ENCODE measurements at regions not wholly inside any gene's neighbourhood (a gene's known extent, or its start where the extent isn't known, plus 50 kb on each side); places are given as distances from the start of the nearest gene placed in this dataset.
"Not testable (repeated sequence)": the region's sequence is repeated elsewhere in the genome, so short reads cannot be mapped to it uniquely, and the experiment has no call there.

- TF ChIP-seq POLR2A (IDR thresholded peaks at IDR 0.05) (no peak), EP300 (IDR thresholded peaks at IDR 0.05) (no peak), POLR2AphosphoS5 (IDR thresholded peaks at IDR 0.05) (no peak)
- TF ChIP-seq, protein P1, sequence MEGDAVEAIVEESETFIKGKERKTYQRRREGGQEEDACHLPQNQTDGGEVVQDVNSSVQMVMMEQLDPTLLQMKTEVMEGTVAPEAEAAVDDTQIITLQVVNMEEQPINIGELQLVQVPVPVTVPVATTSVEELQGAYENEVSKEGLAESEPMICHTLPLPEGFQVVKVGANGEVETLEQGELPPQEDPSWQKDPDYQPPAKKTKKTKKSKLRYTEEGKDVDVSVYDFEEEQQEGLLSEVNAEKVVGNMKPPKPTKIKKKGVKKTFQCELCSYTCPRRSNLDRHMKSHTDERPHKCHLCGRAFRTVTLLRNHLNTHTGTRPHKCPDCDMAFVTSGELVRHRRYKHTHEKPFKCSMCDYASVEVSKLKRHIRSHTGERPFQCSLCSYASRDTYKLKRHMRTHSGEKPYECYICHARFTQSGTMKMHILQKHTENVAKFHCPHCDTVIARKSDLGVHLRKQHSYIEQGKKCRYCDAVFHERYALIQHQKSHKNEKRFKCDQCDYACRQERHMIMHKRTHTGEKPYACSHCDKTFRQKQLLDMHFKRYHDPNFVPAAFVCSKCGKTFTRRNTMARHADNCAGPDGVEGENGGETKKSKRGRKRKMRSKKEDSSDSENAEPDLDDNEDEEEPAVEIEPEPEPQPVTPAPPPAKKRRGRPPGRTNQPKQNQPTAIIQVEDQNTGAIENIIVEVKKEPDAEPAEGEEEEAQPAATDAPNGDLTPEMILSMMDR (IDR thresholded peaks at IDR 0.05), result no peak
- Histone ChIP-seq H3K9me3 (no peaks in the 10 kb centered on the region), H3K4me1 (peaks cover 0 to 9% (median 0%) of the 10 kb centered on the region in 4 donors), H3K27ac (no peak overlapping the region), H3K27me3 (no peaks in the 10 kb centered on the region), H3K4me3 (no peak overlapping the region), H3K36me3 (no peaks in the 10 kb centered on the region)
- 91 to 96% (median 93%) methylated on average over 16 to 31 of the region's 31 CpGs for WGBS, 5 donors
- no peak for DNase-seq
- intact Hi-C loops (cut with DNase I; ENCODE audit: low total_unique reads), result no loop called here
These were observed 91.2 kb upstream of the ERCC6L2 start for GRCh38 chr9:95784318-95784717.

DNA sequence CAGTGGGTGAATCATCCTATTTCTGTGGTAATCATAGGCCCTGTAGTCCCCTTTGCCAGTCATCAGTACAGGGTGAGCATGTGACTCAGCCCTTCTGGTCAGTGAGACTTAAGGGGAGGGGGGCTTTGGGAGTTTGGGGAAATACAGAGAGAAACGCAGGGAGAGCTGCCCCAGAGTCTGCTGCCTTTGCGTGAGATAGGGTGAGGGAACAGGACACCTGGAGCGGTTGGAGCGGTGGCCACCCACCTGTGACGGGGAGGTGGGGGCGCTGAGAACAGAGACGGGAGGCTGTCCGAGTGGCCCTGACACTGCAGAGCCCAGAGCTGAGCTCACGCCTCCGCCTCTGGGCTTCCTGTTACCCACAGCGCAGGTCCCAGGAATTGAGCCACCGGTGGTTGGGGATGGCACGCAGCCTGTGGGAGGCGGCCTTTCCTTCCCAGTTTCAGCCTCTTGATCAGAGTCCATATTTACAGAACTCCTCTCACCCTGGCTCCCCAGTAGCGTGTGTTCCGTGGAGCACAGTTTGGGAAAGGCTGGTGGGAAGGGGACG, 92.0 kb upstream of the ERCC6L2 start:
- intact Hi-C loops (cut with DNase I; ENCODE audit: low total_unique reads), result no loop called here
- Histone ChIP-seq H3K4me1 (peaks cover 0 to 16% (median 1%) of the 10 kb centered on the region in 4 donors), H3K27me3 (no peaks in the 10 kb centered on the region), H3K9me3 (no peaks in the 10 kb centered on the region), H3K27ac (no peak overlapping the region), H3K36me3 (no peaks in the 10 kb centered on the region), H3K4me3 (no peak overlapping the region)
- TF ChIP-seq POLR2AphosphoS5 (IDR thresholded peaks at IDR 0.05) (no peak), POLR2A (IDR thresholded peaks at IDR 0.05) (no peak), EP300 (IDR thresholded peaks at IDR 0.05) (no peak)
- TF ChIP-seq, protein P1 (IDR thresholded peaks at IDR 0.05), result no peak
- no peak for DNase-seq
- 86 to 91% (median 87%) methylated on average over 10 to 17 of the region's 17 CpGs for WGBS, 5 donors

- intact Hi-C loops (cut with DNase I; ENCODE audit: low total_unique reads), result no loop called here
- Histone ChIP-seq H3K9me3 (no peaks in the 10 kb centered on the region), H3K4me3 (no peak overlapping the region), H3K4me1 (peaks cover 0 to 26% (median 1%) of the 10 kb centered on the region in 4 donors), H3K27me3 (no peaks in the 10 kb centered on the region), H3K36me3 (no peaks in the 10 kb centered on the region), H3K27ac (no peak overlapping the region)
- no peak for TF ChIP-seq POLR2A (IDR thresholded peaks at IDR 0.05)
- TF ChIP-seq, protein P1 (IDR thresholded peaks at IDR 0.05), result no peak
- TF ChIP-seq POLR2AphosphoS5 (IDR thresholded peaks at IDR 0.05), result no peak
- TF ChIP-seq EP300 (IDR thresholded peaks at IDR 0.05), result no peak
- 93 to 97% (median 96%) methylated on average over 6 of the region's 6 CpGs for WGBS, 5 donors
- no peak for DNase-seq
These were observed 94.7 kb upstream of the ERCC6L2 start for GRCh38 chr9:95780751-95781150.

DNA sequence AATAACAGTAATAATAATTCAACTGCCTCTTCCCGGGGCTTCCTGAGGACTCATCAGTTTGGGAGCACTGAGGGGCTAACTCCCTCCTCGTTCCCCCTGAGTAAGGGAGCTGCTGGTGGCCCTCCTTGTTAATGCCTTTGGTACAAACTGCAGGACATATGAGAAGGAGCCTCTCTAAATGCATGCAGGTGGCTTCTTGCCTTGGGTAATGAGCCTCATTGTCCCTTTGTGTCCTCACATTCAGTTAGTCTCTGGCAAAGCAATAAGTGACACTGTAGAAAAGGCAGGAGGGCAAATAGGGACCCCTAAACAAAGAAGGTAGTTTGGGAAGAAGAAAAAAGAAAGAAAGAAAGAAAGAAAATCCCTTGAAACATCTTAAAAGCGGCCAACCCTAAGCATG, 95.4 kb upstream of the ERCC6L2 start:
- H3K4me1 ChIP-seq, result peaks cover 0 to 26% (median 1%) of the 10 kb centered on the region in 4 donors
- H3K9me3 ChIP-seq, result no peaks in the 10 kb centered on the region
- peak overlapping the region in 1 of 5 donors; percentile 38 for H3K27ac ChIP-seq
- 70 to 87% (median 80%) methylated on average over 3 of the region's 3 CpGs for WGBS, 5 donors
- TF ChIP-seq POLR2AphosphoS5 (IDR thresholded peaks at IDR 0.05), result no peak
- TF ChIP-seq, protein P1 (IDR thresholded peaks at IDR 0.05), result no peak
- H3K4me3 ChIP-seq, result no peak overlapping the region
- DNase-seq, result no peak
- no peaks in the 10 kb centered on the region for H3K27me3 ChIP-seq
- H3K36me3 ChIP-seq, result no peaks in the 10 kb centered on the region
- intact Hi-C loops (cut with DNase I; ENCODE audit: low total_unique reads), result no loop called here

DNA sequence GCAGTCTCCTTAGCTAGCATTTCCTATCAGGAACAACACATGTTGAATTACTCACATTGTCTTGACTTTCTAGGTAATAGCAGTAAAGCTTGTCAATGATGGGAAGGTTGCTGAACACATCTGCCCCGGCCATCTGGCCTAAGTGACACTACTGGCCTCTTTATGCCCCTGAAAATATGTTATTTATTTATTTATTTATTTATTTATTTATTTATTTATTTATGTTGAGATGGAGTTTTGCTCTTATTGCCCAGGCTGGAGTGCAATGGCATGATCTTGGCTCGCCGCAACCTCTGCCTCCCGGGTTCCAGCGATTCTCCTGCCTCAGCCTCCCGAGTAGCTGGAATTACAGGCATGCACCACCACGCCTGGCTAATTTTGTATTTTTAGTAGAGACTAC, 95.9 kb upstream of the ERCC6L2 start:
- peak overlapping the region in 3 of 5 donors; percentile 35 to 40 (median 38) for H3K27ac ChIP-seq
- 91 to 97% (median 95%) methylated on average over 7 of the region's 7 CpGs for WGBS, 5 donors

More for the DNA sequence above, 95.9 kb upstream of the ERCC6L2 start:
- peaks cover 0 to 26% (median 1%) of the 10 kb centered on the region in 4 donors for H3K4me1 ChIP-seq
- H3K9me3 ChIP-seq; H3K27me3 ChIP-seq; DNase-seq; intact Hi-C loops (cut with DNase I; ENCODE audit: low total_unique reads); H3K4me3 ChIP-seq; H3K36me3 ChIP-seq: not testable (repeated sequence)
